Karpas-422 (cell line): ENCODE measurements at regions not wholly inside any gene's neighbourhood (a gene's known extent, or its start where the extent isn't known, plus 50 kb on each side); places are given as distances from the start of the nearest gene placed in this dataset.
"Not testable (repeated sequence)": the region's sequence is repeated elsewhere in the genome, so short reads cannot be mapped to it uniquely, and the experiment has no call there.

Source experiments
- DNase-seq: peaks from one replicate; pipeline ENCODE4 v3.0.0-alpha.2; 2015
- H2AFZ ChIP-seq: fragments of 200-600 bp; sonication (generic); 2 replicates; pipeline ENCODE4 v1.6.1; 2014; ENCODE audit warnings: antibody characterized with exemption, low read length, mixed read lengths
- H3K27ac ChIP-seq: fragments of 200-600 bp; sonication (generic); 2 replicates; pipeline ENCODE4 v1.5.1; 2014; ENCODE audit warnings: mild to moderate bottlenecking, low read length, moderate library complexity
- H3K27me3 ChIP-seq: fragments of 200-600 bp; sonication (generic); 2 replicates; pipeline ENCODE4 v1.6.1; 2014; ENCODE audit warnings: low read length, mixed read lengths
- H3K36me3 ChIP-seq: fragments of 200-600 bp; sonication (generic); 2 replicates; pipeline ENCODE4 v1.6.1; 2014; ENCODE audit warnings: low read length, mixed read lengths; ENCODE audit not compliant: insufficient read depth
- H3K4me1 ChIP-seq: fragments of 200-600 bp; sonication (generic); 2 replicates; pipeline ENCODE4 v1.6.1; 2014; ENCODE audit warnings: mild to moderate bottlenecking, low read length, mixed read lengths
- H3K4me2 ChIP-seq: fragments of 200-600 bp; sonication (generic); 2 replicates; pipeline ENCODE4 v1.6.1; 2014; ENCODE audit warnings: low read length, low read depth, mild to moderate bottlenecking; ENCODE audit not compliant: poor library complexity, severe bottlenecking
- H3K4me3 ChIP-seq: fragments of 200-600 bp; sonication (generic); 2 replicates; pipeline ENCODE4 v1.5.1; 2014; ENCODE audit warnings: mild to moderate bottlenecking, antibody characterized with exemption, low read length, mixed read lengths
- H3K79me2 ChIP-seq: fragments of 200-600 bp; sonication (generic); 2 replicates; pipeline ENCODE4 v1.6.1; 2014; ENCODE audit warnings: mild to moderate bottlenecking, low read length, mixed read lengths
- H3K9ac ChIP-seq: fragments of 200-600 bp; sonication (generic); 2 replicates; pipeline ENCODE4 v1.6.0; 2014; ENCODE audit warnings: low read length
- H3K9me2 ChIP-seq: fragments of 200-600 bp; sonication (generic), shearing (Covaris generic); replicated peaks from 2 replicates; pipeline ENCODE4 v1.6.0; 2014; ENCODE audit warnings: mild to moderate bottlenecking, low read length, moderate library complexity; ENCODE audit not compliant: insufficient read depth
- H3K9me3 ChIP-seq: fragments of 300-700, 200-600 bp; sonication (generic); 2 replicates; pipeline ENCODE4 v1.6.1; 2014; ENCODE audit warnings: low read length, mixed read lengths
- H4K20me1 ChIP-seq: fragments of 200-600 bp; sonication (generic); 2 replicates; pipeline ENCODE4 v1.6.1; 2014; ENCODE audit warnings: mild to moderate bottlenecking, antibody characterized with exemption, low read length, low read depth; ENCODE audit not compliant: insufficient read depth

DNA sequence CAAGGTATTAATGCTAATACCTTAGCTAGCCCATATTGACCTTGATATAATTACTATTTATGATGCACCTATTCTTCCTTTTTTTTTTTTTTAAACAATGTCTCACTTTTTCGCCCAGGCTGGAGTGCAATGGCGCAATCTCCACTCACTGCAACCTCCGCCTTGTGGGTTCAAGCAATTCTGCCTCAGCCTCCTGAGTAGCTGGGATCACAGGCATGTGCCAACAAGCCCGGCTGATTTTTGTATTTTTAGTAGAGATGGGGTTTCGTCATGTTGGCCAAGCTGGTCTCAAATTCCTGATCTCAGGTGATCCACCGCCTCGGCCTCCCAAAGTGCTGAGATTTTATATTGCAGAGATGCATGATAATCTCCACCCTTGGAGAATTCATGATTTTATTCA is 1028.0 kb downstream of the MAT2B start:
- H3K4me1 ChIP-seq, H3K27ac ChIP-seq, H3K9me3 ChIP-seq, H3K9me2 ChIP-seq, H2AFZ ChIP-seq, H4K20me1 ChIP-seq, H3K4me3 ChIP-seq, H3K4me2 ChIP-seq, DNase-seq, H3K79me2 ChIP-seq, H3K27me3 ChIP-seq, H3K9ac ChIP-seq, H3K36me3 ChIP-seq: not testable (repeated sequence)

DNA sequence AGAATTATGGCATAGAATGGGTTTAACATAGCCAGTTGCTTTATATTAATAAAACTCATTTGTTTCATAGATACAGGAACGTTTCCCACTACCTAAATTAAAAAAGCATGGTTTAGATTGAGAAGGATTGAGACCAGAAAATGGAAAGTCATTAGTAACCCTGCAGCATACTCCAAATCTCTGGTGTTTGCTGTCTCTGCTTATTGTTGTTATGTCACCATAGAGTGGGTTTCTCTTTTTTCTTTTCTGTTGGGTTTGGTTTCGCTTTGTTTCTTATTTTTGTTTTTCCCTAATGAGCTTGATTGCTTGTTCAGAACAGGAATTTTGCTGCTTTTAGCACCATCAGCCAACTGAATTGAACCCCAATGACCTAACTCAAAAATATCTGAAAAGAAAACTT is 1034.8 kb downstream of the MAT2B start:
- Histone ChIP-seq H3K9me3 (no peaks in the 10 kb centered on the region; the same call in 1 of the 2 replicates), H3K4me1 (no peaks in the 10 kb centered on the region)

GRCh38 chr5:164545507-164545906 is 1040.1 kb downstream of the MAT2B start:
- no peak overlapping the region for H3K4me3 ChIP-seq
- no peaks in the 10 kb centered on the region for H3K36me3 ChIP-seq
- no peaks in the 10 kb centered on the region for H3K79me2 ChIP-seq
- H3K4me1 ChIP-seq: no peaks in the 10 kb centered on the region
- no peak overlapping the region for H2AFZ ChIP-seq
- H4K20me1 ChIP-seq: no peaks in the 10 kb centered on the region
- no peak for DNase-seq
- no peak overlapping the region for H3K27ac ChIP-seq
- H3K9me3 ChIP-seq: no peaks in the 10 kb centered on the region; the same call in 1 of the 2 replicates
- H3K9me2 ChIP-seq: no peaks in the 10 kb centered on the region
- no peak overlapping the region for H3K9ac ChIP-seq
- no peak overlapping the region for H3K4me2 ChIP-seq
- no peaks in the 10 kb centered on the region for H3K27me3 ChIP-seq

More for the DNA sequence above, 1034.8 kb downstream of the MAT2B start:
- no peaks in the 10 kb centered on the region for H3K9me2 ChIP-seq
- H3K9ac ChIP-seq: no peak overlapping the region
- no peak overlapping the region for H3K4me3 ChIP-seq
- no peak overlapping the region for H2AFZ ChIP-seq
- H3K79me2 ChIP-seq: no peaks in the 10 kb centered on the region
- no peak for DNase-seq
- no peaks in the 10 kb centered on the region for H3K36me3 ChIP-seq
- no peaks in the 10 kb centered on the region for H4K20me1 ChIP-seq
- no peaks in the 10 kb centered on the region for H3K27me3 ChIP-seq
- H3K4me2 ChIP-seq: no peak overlapping the region
- no peak overlapping the region for H3K27ac ChIP-seq

GRCh38 chr5:164553851-164554250 is 1048.4 kb downstream of the MAT2B start:
- DNase-seq: no peak
- Histone ChIP-seq H3K9me2 (no peaks in the 10 kb centered on the region), H3K79me2 (no peaks in the 10 kb centered on the region), H3K9ac (no peak overlapping the region), H3K9me3 (peaks cover 24% of the 10 kb centered on the region; the same call in 1 of the 2 replicates), H3K4me1 (no peaks in the 10 kb centered on the region), H3K36me3 (no peaks in the 10 kb centered on the region), H3K4me2 (no peak overlapping the region), H3K4me3 (no peak overlapping the region), H3K27me3 (no peaks in the 10 kb centered on the region), H2AFZ (no peak overlapping the region), H4K20me1 (no peaks in the 10 kb centered on the region), H3K27ac (no peak overlapping the region)

DNA sequence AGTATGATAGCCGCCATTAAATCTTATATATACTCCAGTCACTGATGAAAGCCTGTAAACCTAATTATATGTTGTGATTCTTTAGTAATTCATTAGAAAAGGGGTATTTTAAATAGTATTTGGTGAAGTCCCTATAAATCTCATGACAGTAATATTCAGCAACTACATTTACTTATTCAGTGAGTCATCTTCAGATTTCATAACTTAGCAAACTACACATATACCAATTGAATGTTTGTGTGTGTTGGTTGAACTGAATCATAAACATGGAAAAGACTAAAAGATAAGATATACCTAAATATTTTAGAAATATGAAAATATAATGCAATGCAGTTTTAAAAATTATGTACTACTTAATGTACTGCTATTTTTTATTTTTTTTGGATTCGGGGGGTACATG is 1050.4 kb downstream of the MAT2B start:
- Histone ChIP-seq H3K36me3 (no peaks in the 10 kb centered on the region), H3K4me3 (no peak overlapping the region), H3K79me2 (no peaks in the 10 kb centered on the region)

DNA sequence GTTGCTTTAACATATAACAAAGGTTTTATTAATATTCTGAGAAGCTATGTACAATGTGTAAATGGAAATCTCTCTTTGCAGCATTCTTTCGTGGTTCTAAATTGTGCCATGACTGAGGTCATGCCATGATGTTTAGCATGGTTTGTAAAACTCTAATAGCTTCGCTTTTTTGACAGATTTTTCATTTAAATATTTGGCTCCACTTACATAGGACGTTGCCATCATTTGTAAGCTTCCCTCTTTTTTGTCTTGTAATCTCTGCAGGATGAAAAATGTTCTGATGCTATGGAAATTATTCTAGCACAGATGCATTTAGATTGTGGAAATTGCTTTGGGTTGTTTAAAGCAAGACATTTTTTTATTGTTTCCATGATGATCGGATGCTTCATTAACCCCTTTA is 1054.8 kb downstream of the MAT2B start:
- no peak overlapping the region for H3K27ac ChIP-seq
- H3K4me3 ChIP-seq: no peak overlapping the region
- H3K9ac ChIP-seq: no peak overlapping the region
- no peaks in the 10 kb centered on the region for H3K9me2 ChIP-seq
- no peak overlapping the region for H3K4me2 ChIP-seq
- DNase-seq: no peak
- no peaks in the 10 kb centered on the region for H3K79me2 ChIP-seq
- no peaks in the 10 kb centered on the region for H4K20me1 ChIP-seq
- no peak overlapping the region for H2AFZ ChIP-seq
- H3K36me3 ChIP-seq: no peaks in the 10 kb centered on the region
- peaks cover 26% of the 10 kb centered on the region; the same call in 1 of the 2 replicates for H3K9me3 ChIP-seq
- no peaks in the 10 kb centered on the region for H3K4me1 ChIP-seq
- H3K27me3 ChIP-seq: no peaks in the 10 kb centered on the region

More for the DNA sequence above, 1050.4 kb downstream of the MAT2B start:
- Histone ChIP-seq H3K27me3 (no peaks in the 10 kb centered on the region), H3K27ac (no peak overlapping the region), H3K9ac (no peak overlapping the region), H3K9me3 (peaks cover 33% of the 10 kb centered on the region; the same call in 1 of the 2 replicates), H3K4me2 (no peak overlapping the region), H4K20me1 (no peaks in the 10 kb centered on the region), H2AFZ (no peak overlapping the region), H3K4me1 (no peaks in the 10 kb centered on the region), H3K9me2 (no peaks in the 10 kb centered on the region)
- DNase-seq: no peak

DNA sequence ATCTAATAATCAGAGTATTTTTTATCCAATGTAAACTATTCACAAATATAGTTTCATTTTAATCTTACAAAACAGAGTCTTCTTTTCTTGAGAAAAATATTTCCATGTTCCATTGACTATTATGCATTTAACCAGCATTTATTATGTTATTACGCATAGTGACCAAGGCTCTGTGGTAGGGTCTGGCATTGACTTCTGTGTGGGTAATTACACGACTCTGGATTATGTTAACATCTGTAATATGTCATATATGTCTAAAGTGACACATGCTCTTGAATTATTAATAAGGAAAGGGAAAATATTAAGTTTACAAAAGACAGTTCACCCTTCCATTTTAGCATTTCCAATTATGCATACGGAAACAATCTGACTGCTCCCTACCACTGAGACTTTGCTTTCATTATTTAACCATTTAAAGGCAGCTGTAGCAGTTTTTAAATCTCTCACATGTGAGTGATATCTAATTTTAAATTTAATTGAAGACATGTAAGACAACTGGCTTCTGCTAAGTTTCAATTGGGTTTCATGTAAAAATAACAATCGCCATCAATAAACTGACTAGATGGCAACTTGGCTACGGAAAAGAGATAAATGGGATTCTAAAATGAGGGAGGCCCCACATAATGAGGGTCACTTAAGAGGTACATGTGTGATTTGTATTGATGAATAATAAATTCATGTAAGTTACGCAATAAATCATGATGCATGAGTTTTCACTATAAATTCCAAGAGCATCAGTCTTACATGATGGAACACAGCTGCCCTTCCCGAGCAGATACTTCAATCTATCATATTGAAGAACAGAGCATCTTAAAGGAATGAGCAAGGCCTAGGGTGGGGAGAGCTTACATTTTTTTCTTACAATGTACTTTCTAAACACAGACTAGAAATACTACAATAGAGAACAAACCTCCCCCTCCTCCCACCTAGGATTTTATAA is 1056.8 kb downstream of the MAT2B start:
- no peaks in the 10 kb centered on the region for H3K36me3 ChIP-seq
- H3K27me3 ChIP-seq: no peaks in the 10 kb centered on the region
- no peak overlapping the region for H3K9ac ChIP-seq
- no peaks in the 10 kb centered on the region for H4K20me1 ChIP-seq
- H2AFZ ChIP-seq: no peak overlapping the region
- no peak overlapping the region for H3K27ac ChIP-seq
- H3K79me2 ChIP-seq: no peaks in the 10 kb centered on the region
- no peaks in the 10 kb centered on the region for H3K4me1 ChIP-seq
- H3K4me2 ChIP-seq: no peak overlapping the region
- no peaks in the 10 kb centered on the region for H3K9me2 ChIP-seq
- no peak overlapping the region for H3K4me3 ChIP-seq
- peaks cover 16% of the 10 kb centered on the region; the same call in 1 of the 2 replicates for H3K9me3 ChIP-seq
- DNase-seq: no peak

- Histone ChIP-seq H3K9me3 (peaks cover 21% of the 10 kb centered on the region), H2AFZ (no peak overlapping the region), H3K36me3 (no peaks in the 10 kb centered on the region), H3K4me2 (no peak overlapping the region), H3K4me1 (no peaks in the 10 kb centered on the region), H3K9ac (no peak overlapping the region), H3K9me2 (no peaks in the 10 kb centered on the region), H3K27me3 (no peaks in the 10 kb centered on the region), H3K79me2 (no peaks in the 10 kb centered on the region), H3K27ac (no peak overlapping the region), H3K4me3 (no peak overlapping the region), H4K20me1 (no peaks in the 10 kb centered on the region)
- no peak for DNase-seq
Observed at GRCh38 chr5:164563370-164563769, 1058.0 kb downstream of the MAT2B start.
